Fibroblast of lung (primary cell): ENCODE measurements at regions not wholly inside any gene's neighbourhood (a gene's known extent, or its start where the extent isn't known, plus 50 kb on each side); places are given as distances from the start of the nearest gene placed in this dataset.

Experiments
- DNase-seq, 2 donors: peaks; one replicate each; pipeline versions ENCODE4 v3.0.0 to v3.0.0-alpha.2; 2010; ENCODE audit warnings: low read depth in 2 of 2
- H2AFZ ChIP-seq: 2 replicates; pipeline ENCODE4 v1.5.1; 2012; ENCODE audit warnings: low read length, control low read depth, inconsistent platforms
- H3K27ac ChIP-seq: 2 replicates; pipeline ENCODE4 v1.5.1; 2011; ENCODE audit warnings: low read length, control low read depth; ENCODE audit not compliant: insufficient read depth
- H3K27me3 ChIP-seq: 2 replicates; pipeline ENCODE4 v1.5.1; 2011; ENCODE audit warnings: mild to moderate bottlenecking, low read length; ENCODE audit not compliant: control insufficient read depth, insufficient read depth
- H3K36me3 ChIP-seq: 2 replicates; pipeline ENCODE4 v1.5.1; 2011; ENCODE audit warnings: low read length; ENCODE audit not compliant: control insufficient read depth, insufficient read depth
- H3K4me1 ChIP-seq: 2 replicates; pipeline ENCODE4 v1.5.1; 2011; ENCODE audit warnings: low read length; ENCODE audit not compliant: control insufficient read depth, insufficient read depth; ENCODE audit errors: extremely low read depth
- H3K4me2 ChIP-seq: 2 replicates; pipeline ENCODE4 v1.5.1; 2011; ENCODE audit warnings: low read length, control low read depth; ENCODE audit not compliant: insufficient read depth; ENCODE audit errors: extremely low read depth
- H3K4me3 ChIP-seq, 4 experiments: fragments of 200-600 bp in 1 of 4; sonication (generic) in 1 of 4; replicated peaks in 1 of 4; 2 replicates each; pipeline ENCODE4 v1.5.1; 2011 to 2016; ENCODE audit warnings: low read length in 4 of 4, low read depth in 3 of 4, mild to moderate bottlenecking in 3 of 4, control low read depth in 2 of 4, inconsistent platforms in 1 of 4, mixed read lengths in 1 of 4; ENCODE audit not compliant: insufficient read depth in 1 of 4; ENCODE audit errors: control extremely low read depth in 1 of 4
- H3K79me2 ChIP-seq: 2 replicates; pipeline ENCODE4 v1.5.1; 2012; ENCODE audit warnings: mild to moderate bottlenecking, low read length, inconsistent platforms; ENCODE audit not compliant: control insufficient read depth, insufficient read depth
- H3K9ac ChIP-seq: 2 replicates; pipeline ENCODE4 v1.5.1; 2011; ENCODE audit warnings: mild to moderate bottlenecking, low read length, control low read depth; ENCODE audit not compliant: insufficient read depth
- H3K9me3 ChIP-seq: 2 replicates; pipeline ENCODE4 v1.5.1; 2012; ENCODE audit warnings: low read depth, low read length; ENCODE audit not compliant: control insufficient read depth, insufficient read depth
- H4K20me1 ChIP-seq: 2 replicates; pipeline ENCODE4 v1.5.1; 2011; ENCODE audit warnings: low read length; ENCODE audit not compliant: control insufficient read depth, insufficient read depth; ENCODE audit errors: extremely low read depth
- EZH2 ChIP-seq: IDR thresholded peaks from 2 replicates; pipeline ENCODE4 v1.5.1; 2012; ENCODE audit warnings: low read length, control low read depth, mild to moderate bottlenecking; ENCODE audit errors: missing control alignments
- TF ChIP-seq, protein P1 (sequence below), 2 donors: IDR thresholded peaks in 1 of 2; conservative IDR thresholded peaks in 1 of 2; 1 replicate in 1 of 2; 2 replicates in 1 of 2; pipeline ENCODE4 v1.5.1; 2011 to 2012; ENCODE audit warnings: low read length in 2 of 2, control low read depth in 1 of 2, inconsistent platforms in 1 of 2, low read depth in 1 of 2, mild to moderate bottlenecking in 1 of 2

DNA sequence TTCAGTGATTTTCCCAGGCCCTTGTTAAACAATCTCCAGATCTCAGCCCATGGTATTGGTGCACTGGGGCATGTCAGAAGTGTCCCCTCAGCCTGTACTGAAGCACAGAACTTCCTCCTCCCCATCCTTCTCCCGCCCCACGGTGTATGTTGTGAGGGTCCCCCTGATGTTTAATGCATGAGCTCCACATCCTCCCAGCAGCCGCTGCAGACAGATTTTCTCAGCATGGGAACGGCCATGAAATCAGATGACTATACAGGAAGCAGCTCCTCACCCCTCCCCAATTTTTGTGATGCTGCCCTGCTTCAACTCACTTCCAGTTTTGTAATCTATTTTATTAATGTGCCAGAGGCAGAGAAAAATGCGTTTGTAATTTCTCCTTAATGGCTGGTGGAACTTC is 406.0 kb downstream of the MIAT start:
- Histone ChIP-seq H3K36me3 (no peaks in the 10 kb centered on the region), H3K4me2 (no peak overlapping the region), H3K4me1 (no peaks in the 10 kb centered on the region), H2AFZ (no peak overlapping the region), H3K4me3 (no peak overlapping the region), H3K27me3 (peaks cover 11% of the 10 kb centered on the region), H4K20me1 (no peaks in the 10 kb centered on the region), H3K27ac (no peak overlapping the region), H3K79me2 (no peaks in the 10 kb centered on the region), H3K9ac (no peak overlapping the region), H3K9me3 (no peaks in the 10 kb centered on the region)
- DNase-seq = no peak
- TF ChIP-seq, protein P1, sequence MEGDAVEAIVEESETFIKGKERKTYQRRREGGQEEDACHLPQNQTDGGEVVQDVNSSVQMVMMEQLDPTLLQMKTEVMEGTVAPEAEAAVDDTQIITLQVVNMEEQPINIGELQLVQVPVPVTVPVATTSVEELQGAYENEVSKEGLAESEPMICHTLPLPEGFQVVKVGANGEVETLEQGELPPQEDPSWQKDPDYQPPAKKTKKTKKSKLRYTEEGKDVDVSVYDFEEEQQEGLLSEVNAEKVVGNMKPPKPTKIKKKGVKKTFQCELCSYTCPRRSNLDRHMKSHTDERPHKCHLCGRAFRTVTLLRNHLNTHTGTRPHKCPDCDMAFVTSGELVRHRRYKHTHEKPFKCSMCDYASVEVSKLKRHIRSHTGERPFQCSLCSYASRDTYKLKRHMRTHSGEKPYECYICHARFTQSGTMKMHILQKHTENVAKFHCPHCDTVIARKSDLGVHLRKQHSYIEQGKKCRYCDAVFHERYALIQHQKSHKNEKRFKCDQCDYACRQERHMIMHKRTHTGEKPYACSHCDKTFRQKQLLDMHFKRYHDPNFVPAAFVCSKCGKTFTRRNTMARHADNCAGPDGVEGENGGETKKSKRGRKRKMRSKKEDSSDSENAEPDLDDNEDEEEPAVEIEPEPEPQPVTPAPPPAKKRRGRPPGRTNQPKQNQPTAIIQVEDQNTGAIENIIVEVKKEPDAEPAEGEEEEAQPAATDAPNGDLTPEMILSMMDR (conservative IDR thresholded peaks at IDR 0.05 in 1 of 2, IDR thresholded peaks at IDR 0.05 in 1 of 2; ENCODE audit: low read depth in 1 of 2, low read length in 2 of 2) = no peak
- no peak for TF ChIP-seq EZH2

DNA sequence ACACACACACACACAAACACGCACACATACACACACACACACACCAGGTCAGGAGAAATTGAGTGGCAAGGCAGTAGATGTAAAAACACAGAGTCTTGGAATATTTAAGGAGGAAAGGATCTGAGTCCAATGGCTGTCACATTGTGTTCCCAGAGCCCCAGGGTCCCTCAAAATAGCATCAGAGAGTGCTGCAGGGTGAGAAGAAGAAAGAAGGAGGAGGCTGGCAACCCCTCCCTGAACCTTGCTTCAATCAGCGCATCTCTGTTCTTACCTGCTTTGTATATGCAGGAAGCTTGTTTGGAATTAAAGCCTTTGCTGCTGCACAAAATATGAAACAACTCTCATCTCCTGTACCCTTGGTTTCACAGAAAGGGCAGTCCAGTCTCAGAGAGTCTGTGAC is 406.5 kb downstream of the MIAT start:
- H3K9me3 ChIP-seq = no peaks in the 10 kb centered on the region
- no peak overlapping the region for H3K9ac ChIP-seq
- no peaks in the 10 kb centered on the region for H3K79me2 ChIP-seq
- H3K27ac ChIP-seq = no peak overlapping the region
- no peak for DNase-seq
- H2AFZ ChIP-seq = no peak overlapping the region
- TF ChIP-seq, protein P1 (conservative IDR thresholded peaks at IDR 0.05 in 1 of 2, IDR thresholded peaks at IDR 0.05 in 1 of 2; ENCODE audit: low read depth in 1 of 2, low read length in 2 of 2) = no peak
- TF ChIP-seq EZH2 = no peak
- no peaks in the 10 kb centered on the region for H3K36me3 ChIP-seq
- H3K27me3 ChIP-seq = peaks cover 11% of the 10 kb centered on the region
- no peak overlapping the region for H3K4me3 ChIP-seq
- no peaks in the 10 kb centered on the region for H4K20me1 ChIP-seq
- no peak overlapping the region for H3K4me2 ChIP-seq
- H3K4me1 ChIP-seq = no peaks in the 10 kb centered on the region

DNA sequence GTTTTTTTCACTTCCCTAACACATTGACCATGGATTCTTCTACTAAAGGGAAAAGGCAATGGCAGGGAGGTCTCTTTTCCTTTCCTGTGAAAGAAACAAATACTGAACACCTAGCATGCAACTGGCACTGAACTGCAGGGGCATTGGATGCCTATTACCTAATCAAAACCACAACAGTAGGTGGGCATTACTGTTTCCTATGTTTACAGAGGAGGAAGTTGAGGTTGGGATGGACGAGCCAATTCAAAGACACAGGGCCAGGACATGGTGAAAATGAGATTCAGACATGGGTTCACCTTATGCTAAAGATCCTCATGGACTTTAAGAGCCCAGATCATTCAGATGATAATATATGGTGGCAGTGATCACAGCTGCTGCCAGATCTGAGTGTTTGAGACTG is 407.0 kb downstream of the MIAT start:
- H3K9ac ChIP-seq = no peak overlapping the region
- no peak overlapping the region for H2AFZ ChIP-seq
- H4K20me1 ChIP-seq = no peaks in the 10 kb centered on the region
- H3K9me3 ChIP-seq = no peaks in the 10 kb centered on the region
- no peaks in the 10 kb centered on the region for H3K36me3 ChIP-seq
- H3K4me1 ChIP-seq = no peaks in the 10 kb centered on the region
- peaks cover 11% of the 10 kb centered on the region for H3K27me3 ChIP-seq
- no peak overlapping the region for H3K4me2 ChIP-seq
- DNase-seq = no peak
- no peak overlapping the region for H3K27ac ChIP-seq
- TF ChIP-seq, protein P1 (conservative IDR thresholded peaks at IDR 0.05 in 1 of 2, IDR thresholded peaks at IDR 0.05 in 1 of 2; ENCODE audit: low read depth in 1 of 2, low read length in 2 of 2) = no peak
- no peak for TF ChIP-seq EZH2
- H3K4me3 ChIP-seq = no peak overlapping the region
- H3K79me2 ChIP-seq = no peaks in the 10 kb centered on the region
